Sigmoid colon (tissue), 6 donors: ENCODE measurements at regions not wholly inside any gene's neighbourhood (a gene's known extent, or its start where the extent isn't known, plus 50 kb on each side); places are given as distances from the start of the nearest gene placed in this dataset.

Experiments
- DNase-seq: peaks from one replicate; pipeline ENCODE4 v3.0.0-alpha.2; 2019
- H3K27ac ChIP-seq, 4 donors: fragments of 200-600 bp; sonication (generic); one replicate each; pipeline ENCODE4 v1.5.1; 2016 to 2019; ENCODE audit warnings: mild to moderate bottlenecking in 1 of 4
- H3K27me3 ChIP-seq, 3 donors: fragments of 200-600 bp; sonication (generic); one replicate each; pipeline ENCODE4 v1.5.1; 2019; ENCODE audit warnings: mild to moderate bottlenecking in 1 of 3
- H3K36me3 ChIP-seq, 4 donors: fragments of 200-600 bp; sonication (generic); one replicate each; pipeline ENCODE4 v1.5.1; 2016 to 2019
- H3K4me1 ChIP-seq, 4 donors: fragments of 200-600 bp; sonication (generic); one replicate each; pipeline ENCODE4 v1.5.1; 2017 to 2019
- H3K4me3 ChIP-seq, 4 donors: fragments of 200-600 bp; sonication (generic); one replicate each; pipeline ENCODE4 v1.5.1; 2017 to 2019; ENCODE audit warnings: mild to moderate bottlenecking in 2 of 4, moderate library complexity in 1 of 4
- H3K9me3 ChIP-seq, 4 donors: fragments of 200-600 bp in 3 of 4; sonication (generic) in 3 of 4; one replicate each; pipeline versions ENCODE4 v1.5.1 to v1.6.1; 2013 to 2019
- EP300 ChIP-seq, 4 donors: sonication (generic); formaldehyde crosslinking; IDR thresholded peaks; one replicate each; pipeline ENCODE4 v1.6.1; 2017; ENCODE audit warnings: antibody characterized with exemption in 4 of 4
- POLR2A ChIP-seq, 2 donors: fragments of 450-650 bp; IDR thresholded peaks; one replicate each; pipeline ENCODE4 v1.6.1; 2016; ENCODE audit warnings: antibody characterized with exemption in 2 of 2, mild to moderate bottlenecking in 2 of 2, moderate library complexity in 2 of 2
- POLR2AphosphoS5 ChIP-seq, 4 donors: sonication (generic); formaldehyde crosslinking; IDR thresholded peaks; one replicate each; pipeline ENCODE4 v1.6.1; 2017; ENCODE audit warnings: antibody characterized with exemption in 4 of 4
- WGBS, 2 donors: extraction: QIAGEN DNeasy Blood & Tissue Kit; methylation state at CpG; one replicate each; pipeline ENCODE4 v1.1.7; 2013; 5-methylcytosine and 5-hydroxymethylcytosine counted together
- intact Hi-C: fragments of 100-400 bp; cut with DNase I; formaldehyde crosslinking; loops from one replicate; pipeline ENCODE4 v1.15.1; 2023
- TF ChIP-seq, protein P1 (sequence below), 4 experiments: fragments of 450-650 bp in 3 of 4; fragments of 200-600 bp in 1 of 4; IDR thresholded peaks; one replicate each; pipeline ENCODE4 v1.5.1; 2016 to 2019; ENCODE audit warnings: antibody characterized with exemption in 4 of 4, mild to moderate bottlenecking in 3 of 4, moderate library complexity in 2 of 4
- donor health status: healthy with polysubstance abuse.
- donor health status: healthy.

DNA sequence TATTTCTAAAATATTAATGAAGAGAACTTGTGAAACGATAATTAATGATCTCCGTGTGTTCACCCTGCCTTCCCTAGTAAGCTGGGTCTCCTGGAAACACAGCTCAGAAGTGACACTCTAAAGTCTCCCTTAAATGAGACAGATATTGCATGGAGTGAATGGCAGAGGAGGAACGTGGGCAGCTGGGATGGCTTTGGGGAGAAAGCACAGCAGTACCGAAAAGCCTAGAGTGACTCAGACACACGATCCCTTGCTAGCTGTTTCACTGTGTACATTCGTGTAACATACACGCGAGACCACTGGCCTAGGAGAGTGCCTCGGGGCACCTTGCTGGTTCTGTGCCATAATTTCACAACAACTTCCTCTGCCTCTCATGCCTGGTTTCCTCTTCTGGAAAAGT lies 199.9 kb upstream of the TCERG1L start:
- intact Hi-C loops, result no loop called here

DNA sequence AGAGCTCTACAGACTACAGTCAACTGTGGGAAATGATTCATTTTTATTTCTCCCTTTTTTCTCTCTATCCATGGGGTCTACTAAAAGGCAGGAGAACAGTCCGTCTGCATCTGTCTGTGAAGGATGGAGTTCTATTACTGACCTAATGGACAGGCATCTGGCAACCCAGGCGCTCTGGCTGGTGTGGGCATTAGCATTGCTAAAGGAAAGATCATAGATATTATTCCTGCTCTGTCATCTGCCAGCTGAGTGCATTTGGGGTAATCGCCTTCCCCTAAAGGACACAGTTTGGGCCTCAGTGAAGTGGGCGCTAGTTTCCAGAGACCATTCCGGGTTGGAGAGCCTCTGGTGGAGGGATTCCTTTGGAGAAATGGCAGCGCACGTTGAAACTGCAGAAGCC lies 201.3 kb upstream of the TCERG1L start:
- Histone ChIP-seq H3K36me3 (no peaks in the 10 kb centered on the region), H3K4me1 (no peaks in the 10 kb centered on the region), H3K27ac (no peak overlapping the region), H3K27me3 (peaks cover 0 to 4% (median 0%) of the 10 kb centered on the region in 3 donors), H3K9me3 (peaks cover 0 to 5% (median 0%) of the 10 kb centered on the region in 4 donors), H3K4me3 (no peak overlapping the region)
- intact Hi-C loops, result no loop called here
- no peak for DNase-seq
- TF ChIP-seq EP300 (IDR thresholded peaks at IDR 0.05), result no peak
- TF ChIP-seq POLR2A (IDR thresholded peaks at IDR 0.05), result no peak
- TF ChIP-seq POLR2AphosphoS5 (IDR thresholded peaks at IDR 0.05), result no peak
- TF ChIP-seq, protein P1, sequence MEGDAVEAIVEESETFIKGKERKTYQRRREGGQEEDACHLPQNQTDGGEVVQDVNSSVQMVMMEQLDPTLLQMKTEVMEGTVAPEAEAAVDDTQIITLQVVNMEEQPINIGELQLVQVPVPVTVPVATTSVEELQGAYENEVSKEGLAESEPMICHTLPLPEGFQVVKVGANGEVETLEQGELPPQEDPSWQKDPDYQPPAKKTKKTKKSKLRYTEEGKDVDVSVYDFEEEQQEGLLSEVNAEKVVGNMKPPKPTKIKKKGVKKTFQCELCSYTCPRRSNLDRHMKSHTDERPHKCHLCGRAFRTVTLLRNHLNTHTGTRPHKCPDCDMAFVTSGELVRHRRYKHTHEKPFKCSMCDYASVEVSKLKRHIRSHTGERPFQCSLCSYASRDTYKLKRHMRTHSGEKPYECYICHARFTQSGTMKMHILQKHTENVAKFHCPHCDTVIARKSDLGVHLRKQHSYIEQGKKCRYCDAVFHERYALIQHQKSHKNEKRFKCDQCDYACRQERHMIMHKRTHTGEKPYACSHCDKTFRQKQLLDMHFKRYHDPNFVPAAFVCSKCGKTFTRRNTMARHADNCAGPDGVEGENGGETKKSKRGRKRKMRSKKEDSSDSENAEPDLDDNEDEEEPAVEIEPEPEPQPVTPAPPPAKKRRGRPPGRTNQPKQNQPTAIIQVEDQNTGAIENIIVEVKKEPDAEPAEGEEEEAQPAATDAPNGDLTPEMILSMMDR (IDR thresholded peaks at IDR 0.05), result no peak
- 92 to 95% methylated on average over 7 of the region's 7 CpGs for WGBS, 2 donors

More for the DNA sequence above, 199.9 kb upstream of the TCERG1L start:
- Histone ChIP-seq H3K27ac (no peak overlapping the region), H3K36me3 (no peaks in the 10 kb centered on the region), H3K4me1 (no peaks in the 10 kb centered on the region), H3K9me3 (peaks cover 0 to 5% (median 0%) of the 10 kb centered on the region in 4 donors), H3K27me3 (no peaks in the 10 kb centered on the region), H3K4me3 (no peak overlapping the region)
- DNase-seq, result no peak
- WGBS, 2 donors, result 88 to 93% methylated on average over 9 of the region's 9 CpGs
- TF ChIP-seq POLR2AphosphoS5 (IDR thresholded peaks at IDR 0.05) (no peak), EP300 (IDR thresholded peaks at IDR 0.05) (no peak)

DNA sequence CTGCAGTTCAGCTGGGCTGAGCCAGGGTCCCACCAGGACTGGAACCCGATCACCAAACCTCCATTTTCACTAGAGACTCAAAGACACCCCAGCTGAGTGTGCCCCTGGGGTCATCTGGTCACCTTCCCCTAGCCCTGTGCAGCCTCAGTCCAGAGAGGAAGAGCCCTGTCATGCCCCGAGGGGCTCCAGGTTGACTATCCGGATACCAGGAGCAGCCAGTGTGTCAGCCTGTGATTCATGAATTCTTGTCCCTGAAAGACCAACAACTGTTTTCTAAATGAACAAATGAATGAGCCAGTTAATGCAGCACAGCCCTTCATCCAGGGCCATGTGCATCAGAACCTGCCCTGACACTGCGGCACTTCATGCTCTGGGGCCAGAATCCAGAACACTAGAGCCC lies 201.9 kb upstream of the TCERG1L start:
- no peak overlapping the region for H3K27ac ChIP-seq
- no peak overlapping the region for H3K4me3 ChIP-seq
- peaks cover 0 to 10% (median 0%) of the 10 kb centered on the region in 3 donors for H3K27me3 ChIP-seq
- DNase-seq, result no peak
- WGBS, 2 donors, result 86 to 90% methylated on average over 4 of the region's 4 CpGs
- H3K9me3 ChIP-seq, result peaks cover 0 to 5% (median 0%) of the 10 kb centered on the region in 4 donors
- no peaks in the 10 kb centered on the region for H3K36me3 ChIP-seq
- intact Hi-C loops, result no loop called here
- H3K4me1 ChIP-seq, result no peaks in the 10 kb centered on the region
- TF ChIP-seq POLR2AphosphoS5 (IDR thresholded peaks at IDR 0.05) (no peak), EP300 (IDR thresholded peaks at IDR 0.05) (no peak), POLR2A (IDR thresholded peaks at IDR 0.05) (no peak)
- TF ChIP-seq, protein P1 (IDR thresholded peaks at IDR 0.05), result no peak

DNA sequence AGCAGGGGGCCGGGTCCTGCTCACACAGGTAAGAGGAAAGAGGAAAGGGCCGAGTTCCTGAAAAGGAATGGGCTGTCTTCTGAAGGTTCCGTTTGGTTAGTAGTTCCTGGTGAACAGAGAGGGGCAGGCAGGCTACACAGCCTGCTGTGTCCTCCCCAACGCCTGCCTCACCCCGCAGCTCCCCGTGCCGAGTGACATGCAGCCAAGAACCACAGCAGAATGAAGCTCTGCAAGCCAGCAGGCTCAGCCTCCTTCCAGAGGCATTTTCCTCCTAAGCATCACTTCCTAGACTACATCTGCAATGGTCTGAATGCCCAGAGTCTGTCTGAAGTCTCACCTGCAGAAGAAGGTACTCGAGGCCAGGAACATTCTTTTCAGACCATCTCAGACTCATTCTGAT lies 202.4 kb upstream of the TCERG1L start:
- intact Hi-C loops, result no loop called here
- DNase-seq, result no peak
- no peaks in the 10 kb centered on the region for H3K36me3 ChIP-seq
- no peaks in the 10 kb centered on the region for H3K4me1 ChIP-seq
- peaks cover 0 to 13% (median 0%) of the 10 kb centered on the region in 3 donors for H3K27me3 ChIP-seq
- H3K4me3 ChIP-seq, result no peak overlapping the region
- no peak for TF ChIP-seq POLR2A (IDR thresholded peaks at IDR 0.05)
- no peak for TF ChIP-seq POLR2AphosphoS5 (IDR thresholded peaks at IDR 0.05)
- TF ChIP-seq EP300 (IDR thresholded peaks at IDR 0.05), result no peak
- TF ChIP-seq, protein P1 (IDR thresholded peaks at IDR 0.05), result no peak
- WGBS, 2 donors, result 70 to 72% methylated on average over 8 of the region's 8 CpGs
- no peak overlapping the region for H3K27ac ChIP-seq
- peaks cover 0 to 5% (median 0%) of the 10 kb centered on the region in 4 donors for H3K9me3 ChIP-seq

DNA sequence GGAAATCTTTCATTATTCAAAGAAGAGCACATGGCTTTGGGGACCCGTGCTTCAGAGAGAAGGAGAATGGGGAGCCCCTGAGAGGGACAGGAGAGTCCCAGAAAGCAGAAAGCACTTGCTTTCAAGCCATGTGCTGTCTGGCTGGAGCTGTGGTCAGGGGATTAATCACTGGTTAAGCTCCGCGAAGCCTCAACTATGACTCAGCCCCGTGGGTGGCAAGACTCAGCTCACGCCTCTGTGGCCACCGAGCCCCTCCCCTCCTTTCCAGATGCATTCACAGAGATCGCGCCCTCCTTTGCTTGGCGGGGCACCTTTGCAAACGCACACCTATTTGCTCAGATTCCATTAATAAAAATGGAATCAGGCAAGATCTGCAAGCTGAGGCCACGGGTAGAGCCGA lies 202.9 kb upstream of the TCERG1L start:
- no peak overlapping the region for H3K27ac ChIP-seq
- no peaks in the 10 kb centered on the region for H3K4me1 ChIP-seq
- no peaks in the 10 kb centered on the region for H3K36me3 ChIP-seq
- TF ChIP-seq, protein P1 (IDR thresholded peaks at IDR 0.05), result no peak
- no peak for TF ChIP-seq POLR2A (IDR thresholded peaks at IDR 0.05)
- H3K4me3 ChIP-seq, result no peak overlapping the region
- H3K9me3 ChIP-seq, result peaks cover 0 to 5% (median 0%) of the 10 kb centered on the region in 4 donors
- intact Hi-C loops, result no loop called here
- H3K27me3 ChIP-seq, result peaks cover 0 to 13% (median 0%) of the 10 kb centered on the region in 3 donors
- no peak for DNase-seq
- WGBS, 2 donors, result 52 to 53% methylated on average over 12 of the region's 12 CpGs
